Suprapubic skin (tissue), 4 donors: ENCODE measurements at regions not wholly inside any gene's neighbourhood (a gene's known extent, or its start where the extent isn't known, plus 50 kb on each side); places are given as distances from the start of the nearest gene placed in this dataset.

ENCODE experiments used
- POLR2A ChIP-seq, 2 donors: fragments of 450-650 bp; IDR thresholded peaks; one replicate each; pipeline ENCODE4 v1.6.1; 2017; ENCODE audit warnings: antibody characterized with exemption in 2 of 2, mild to moderate bottlenecking in 2 of 2, moderate library complexity in 2 of 2
- POLR2AphosphoS5 ChIP-seq, 3 donors: sonication (generic); formaldehyde crosslinking; IDR thresholded peaks; one replicate each; pipeline ENCODE4 v1.6.1; 2017; ENCODE audit warnings: antibody characterized with exemption in 3 of 3
- TF ChIP-seq, protein P1 (sequence below), 2 donors: fragments of 200-600 bp in 1 of 2; fragments of 450-650 bp in 1 of 2; sonication (generic) in 1 of 2; IDR thresholded peaks; one replicate each; pipeline ENCODE4 v1.5.1; 2016 to 2019; ENCODE audit warnings: antibody characterized with exemption in 2 of 2, mild to moderate bottlenecking in 1 of 2, moderate library complexity in 1 of 2

DNA sequence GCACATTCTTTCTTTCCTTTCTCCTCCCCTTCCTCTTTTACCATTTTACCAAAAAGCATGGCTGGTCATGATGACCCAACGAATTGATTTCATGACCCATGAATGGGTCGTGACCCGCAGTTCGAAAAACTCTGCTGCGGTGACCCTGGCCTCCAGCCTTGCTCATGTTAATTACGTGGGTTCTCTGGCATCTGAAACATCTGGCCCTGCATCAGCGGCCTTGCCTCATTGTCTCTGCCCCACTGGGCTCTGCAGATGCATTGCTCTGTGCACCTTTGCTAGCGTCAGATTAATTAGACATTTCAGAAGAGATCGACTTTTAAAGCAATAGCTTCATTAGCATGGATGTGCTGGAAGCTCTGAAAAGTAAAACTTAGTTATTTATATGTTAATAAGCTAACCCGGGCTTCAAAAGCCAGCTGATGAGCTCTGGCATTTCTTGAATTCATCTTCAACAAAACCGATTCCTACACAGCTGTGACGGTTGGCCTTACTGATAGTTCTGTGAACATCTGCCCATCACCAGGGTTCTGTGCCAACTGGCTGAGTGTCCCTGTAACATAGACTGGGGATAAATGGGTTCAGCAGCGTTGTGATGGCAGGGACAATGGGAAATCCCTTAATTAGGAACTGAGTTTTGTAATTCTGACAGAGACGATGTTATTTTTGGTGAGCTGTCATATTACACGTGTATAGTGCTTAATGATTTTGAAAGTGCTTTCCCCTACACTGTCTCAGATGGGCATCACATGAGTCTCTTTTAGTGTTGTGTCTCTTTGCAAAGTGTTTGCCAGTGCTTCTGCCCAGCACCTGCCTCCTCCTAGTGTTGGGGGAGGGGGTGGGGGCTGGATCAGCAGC lies 225.9 kb upstream of the EEF2KMT start:
- TF ChIP-seq POLR2AphosphoS5 (IDR thresholded peaks at IDR 0.05) (no peak), POLR2A (IDR thresholded peaks at IDR 0.05) (no peak)
- TF ChIP-seq, protein P1, sequence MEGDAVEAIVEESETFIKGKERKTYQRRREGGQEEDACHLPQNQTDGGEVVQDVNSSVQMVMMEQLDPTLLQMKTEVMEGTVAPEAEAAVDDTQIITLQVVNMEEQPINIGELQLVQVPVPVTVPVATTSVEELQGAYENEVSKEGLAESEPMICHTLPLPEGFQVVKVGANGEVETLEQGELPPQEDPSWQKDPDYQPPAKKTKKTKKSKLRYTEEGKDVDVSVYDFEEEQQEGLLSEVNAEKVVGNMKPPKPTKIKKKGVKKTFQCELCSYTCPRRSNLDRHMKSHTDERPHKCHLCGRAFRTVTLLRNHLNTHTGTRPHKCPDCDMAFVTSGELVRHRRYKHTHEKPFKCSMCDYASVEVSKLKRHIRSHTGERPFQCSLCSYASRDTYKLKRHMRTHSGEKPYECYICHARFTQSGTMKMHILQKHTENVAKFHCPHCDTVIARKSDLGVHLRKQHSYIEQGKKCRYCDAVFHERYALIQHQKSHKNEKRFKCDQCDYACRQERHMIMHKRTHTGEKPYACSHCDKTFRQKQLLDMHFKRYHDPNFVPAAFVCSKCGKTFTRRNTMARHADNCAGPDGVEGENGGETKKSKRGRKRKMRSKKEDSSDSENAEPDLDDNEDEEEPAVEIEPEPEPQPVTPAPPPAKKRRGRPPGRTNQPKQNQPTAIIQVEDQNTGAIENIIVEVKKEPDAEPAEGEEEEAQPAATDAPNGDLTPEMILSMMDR (IDR thresholded peaks at IDR 0.05), result no peak
